ENCODE measurements at regions not wholly inside any gene's neighbourhood (a gene's known extent, or its start where the extent isn't known, plus 50 kb on each side); places are given as distances from the start of the nearest gene placed in this dataset.

- H3K4me3 ChIP-seq: no peak overlapping the region
- no peak for DNase-seq (ENCODE audit: low spot score in 2 of 2)
- TF ChIP-seq POLR2A (IDR thresholded peaks at IDR 0.05): no peak
- TF ChIP-seq EP300 (IDR thresholded peaks at IDR 0.05): no peak
- TF ChIP-seq CTCF (IDR thresholded peaks at IDR 0.05): no peak
- peak overlapping the region in 1 of 4 donors; percentile 42 for H3K27ac ChIP-seq
- H3K36me3 ChIP-seq: no peaks in the 10 kb centered on the region
- H3K9me3 ChIP-seq: no peaks in the 10 kb centered on the region
- peaks cover 0 to 50% (median 3%) of the 10 kb centered on the region in 4 donors for H3K4me1 ChIP-seq
- H3K27me3 ChIP-seq: no peaks in the 10 kb centered on the region
- 77 to 81% methylated on average over 18 of the region's 18 CpGs for WGBS, 2 donors
Measured at GRCh38 chr14:100388103-100389054, 65.2 kb downstream of the SLC25A47 start.

GRCh38 chr14:100389497-100390104 lies 66.5 kb downstream of the SLC25A47 start:
- no peak for TF ChIP-seq CTCF (IDR thresholded peaks at IDR 0.05)
- no peak for TF ChIP-seq EP300 (IDR thresholded peaks at IDR 0.05)
- no peak for TF ChIP-seq POLR2A (IDR thresholded peaks at IDR 0.05)
- no peak overlapping the region for H3K27ac ChIP-seq
- H3K4me1 ChIP-seq: peaks cover 0 to 39% (median 0%) of the 10 kb centered on the region in 4 donors

GRCh38 chr14:100391173-100391572 lies 68.0 kb downstream of the SLC25A47 start:
- peaks cover 0 to 26% (median 0%) of the 10 kb centered on the region in 4 donors for H3K4me1 ChIP-seq
- no peak for DNase-seq (ENCODE audit: low spot score in 2 of 2)

More at GRCh38 chr14:100389497-100390104, 66.5 kb downstream of the SLC25A47 start:
- Histone ChIP-seq H3K4me3 (no peak overlapping the region), H3K9me3 (no peaks in the 10 kb centered on the region), H3K36me3 (no peaks in the 10 kb centered on the region), H3K27me3 (no peaks in the 10 kb centered on the region)
- 71 to 74% methylated on average over 12 of the region's 12 CpGs for WGBS, 2 donors
- DNase-seq (ENCODE audit: low spot score in 2 of 2): no peak

GRCh38 chr14:100391724-100392123 lies 68.6 kb downstream of the SLC25A47 start:
- TF ChIP-seq POLR2A (IDR thresholded peaks at IDR 0.05): no peak
- H3K4me3 ChIP-seq: no peak overlapping the region
- H3K36me3 ChIP-seq: peaks cover 0 to 6% (median 0%) of the 10 kb centered on the region in 3 donors
- 67 to 74% methylated on average over 2 of the region's 2 CpGs for WGBS, 2 donors
- H3K27ac ChIP-seq: no peak overlapping the region
- peaks cover 0 to 20% (median 0%) of the 10 kb centered on the region in 4 donors for H3K4me1 ChIP-seq
- no peaks in the 10 kb centered on the region for H3K27me3 ChIP-seq
- no peaks in the 10 kb centered on the region for H3K9me3 ChIP-seq
- no peak for DNase-seq (ENCODE audit: low spot score in 2 of 2)

More at GRCh38 chr14:100391173-100391572, 68.0 kb downstream of the SLC25A47 start:
- Histone ChIP-seq H3K27me3 (no peaks in the 10 kb centered on the region), H3K27ac (no peak overlapping the region), H3K36me3 (peaks cover 0 to 6% (median 0%) of the 10 kb centered on the region in 3 donors), H3K9me3 (no peaks in the 10 kb centered on the region), H3K4me3 (no peak overlapping the region)
- TF ChIP-seq CTCF (IDR thresholded peaks at IDR 0.05) (no peak), POLR2A (IDR thresholded peaks at IDR 0.05) (no peak), EP300 (IDR thresholded peaks at IDR 0.05) (no peak)
- 88 to 91% methylated on average over 15 of the region's 15 CpGs for WGBS, 2 donors

GRCh38 chr14:100392356-100392755 lies 69.2 kb downstream of the SLC25A47 start:
- H3K4me3 ChIP-seq: no peak overlapping the region
- TF ChIP-seq EP300 (IDR thresholded peaks at IDR 0.05): no peak
- no peak for TF ChIP-seq CTCF (IDR thresholded peaks at IDR 0.05)
- no peak for TF ChIP-seq POLR2A (IDR thresholded peaks at IDR 0.05)
- peaks cover 0 to 6% (median 0%) of the 10 kb centered on the region in 3 donors for H3K36me3 ChIP-seq
- no peaks in the 10 kb centered on the region for H3K9me3 ChIP-seq
- H3K27me3 ChIP-seq: no peaks in the 10 kb centered on the region
- no peak overlapping the region for H3K27ac ChIP-seq
- DNase-seq (ENCODE audit: low spot score in 2 of 2): no peak
- peaks cover 0 to 19% (median 0%) of the 10 kb centered on the region in 4 donors for H3K4me1 ChIP-seq
- whole genome bisulfite sequencing, 2 donors: 74 to 80% methylated on average over 11 of the region's 11 CpGs

All from tibial nerve (tissue), 4 donors.